ENCODE measurements at regions not wholly inside any gene's neighbourhood (a gene's known extent, or its start where the extent isn't known, plus 50 kb on each side); places are given as distances from the start of the nearest gene placed in this dataset.

DNA sequence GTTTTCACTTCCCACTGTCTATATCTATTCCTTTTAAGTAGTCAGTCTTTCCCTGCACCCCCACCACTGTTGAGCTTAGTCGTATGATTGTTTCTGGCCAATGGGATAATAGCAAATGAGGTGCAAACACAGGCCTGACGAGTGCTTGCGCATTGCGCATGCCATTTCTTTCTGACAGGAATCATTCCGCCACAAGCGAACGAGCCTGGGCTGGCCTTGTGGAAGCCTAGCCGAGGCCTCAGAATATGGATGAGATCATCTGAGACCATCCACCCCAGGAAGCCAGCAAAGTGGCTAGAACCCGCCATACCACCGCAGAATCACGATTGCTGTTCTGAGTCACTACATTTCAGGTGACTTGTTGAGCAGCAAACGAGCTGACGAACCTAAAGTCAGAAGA lies 52.2 kb upstream of the PRL start:
- peak; percentile 13 for DNase-seq
- Histone ChIP-seq H3K9me3 (ENCODE audit: insufficient read depth, low read length, severe bottlenecking) (no peaks in the 10 kb centered on the region), H3K9ac (ENCODE audit: low read depth, low read length) (no peak overlapping the region), H3K27ac (ENCODE audit: low read length) (no peak overlapping the region), H3K4me2 (ENCODE audit: insufficient read depth, low read length) (no peak overlapping the region), H3K79me2 (ENCODE audit: insufficient read depth, low read length) (no peaks in the 10 kb centered on the region), H3K4me1 (ENCODE audit: insufficient read depth, low read length) (peaks cover 9% of the 10 kb centered on the region; the same call in 1 of the 2 replicates), H2AFZ (ENCODE audit: low read depth, low read length) (no peak overlapping the region), H3K36me3 (ENCODE audit: insufficient read depth, low read length) (no peaks in the 10 kb centered on the region), H3K27me3 (ENCODE audit: insufficient read depth, low read length, poor library complexity) (no peaks in the 10 kb centered on the region), H4K20me1 (ENCODE audit: insufficient read depth, low read length) (no peaks in the 10 kb centered on the region), H3K4me3 (ENCODE audit: low read depth in 1 of 2, low read length in 2 of 2) (no peak overlapping the region)
- TF ChIP-seq, protein P1, sequence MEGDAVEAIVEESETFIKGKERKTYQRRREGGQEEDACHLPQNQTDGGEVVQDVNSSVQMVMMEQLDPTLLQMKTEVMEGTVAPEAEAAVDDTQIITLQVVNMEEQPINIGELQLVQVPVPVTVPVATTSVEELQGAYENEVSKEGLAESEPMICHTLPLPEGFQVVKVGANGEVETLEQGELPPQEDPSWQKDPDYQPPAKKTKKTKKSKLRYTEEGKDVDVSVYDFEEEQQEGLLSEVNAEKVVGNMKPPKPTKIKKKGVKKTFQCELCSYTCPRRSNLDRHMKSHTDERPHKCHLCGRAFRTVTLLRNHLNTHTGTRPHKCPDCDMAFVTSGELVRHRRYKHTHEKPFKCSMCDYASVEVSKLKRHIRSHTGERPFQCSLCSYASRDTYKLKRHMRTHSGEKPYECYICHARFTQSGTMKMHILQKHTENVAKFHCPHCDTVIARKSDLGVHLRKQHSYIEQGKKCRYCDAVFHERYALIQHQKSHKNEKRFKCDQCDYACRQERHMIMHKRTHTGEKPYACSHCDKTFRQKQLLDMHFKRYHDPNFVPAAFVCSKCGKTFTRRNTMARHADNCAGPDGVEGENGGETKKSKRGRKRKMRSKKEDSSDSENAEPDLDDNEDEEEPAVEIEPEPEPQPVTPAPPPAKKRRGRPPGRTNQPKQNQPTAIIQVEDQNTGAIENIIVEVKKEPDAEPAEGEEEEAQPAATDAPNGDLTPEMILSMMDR (IDR thresholded peaks at IDR 0.05; ENCODE audit: borderline replicate concordance, extremely low read depth, low read length, poor library complexity, severe bottlenecking) = no peak
- TF ChIP-seq EZH2 (IDR thresholded peaks at IDR 0.05; ENCODE audit: borderline replicate concordance, low read depth, low read length, severe bottlenecking) = no peak
- ATAC-seq (ENCODE audit: insufficient read depth, low read depth) = peak; percentile 42; the same call in 1 of the 3 replicates

- Histone ChIP-seq H3K79me2 (ENCODE audit: insufficient read depth, low read length) (no peaks in the 10 kb centered on the region), H4K20me1 (ENCODE audit: insufficient read depth, low read length) (no peaks in the 10 kb centered on the region), H3K27me3 (ENCODE audit: insufficient read depth, low read length, poor library complexity) (no peaks in the 10 kb centered on the region), H2AFZ (ENCODE audit: low read depth, low read length) (no peak overlapping the region), H3K27ac (ENCODE audit: low read length) (no peak overlapping the region), H3K9me3 (ENCODE audit: insufficient read depth, low read length, severe bottlenecking) (no peaks in the 10 kb centered on the region), H3K4me3 (ENCODE audit: low read depth in 1 of 2, low read length in 2 of 2) (no peak overlapping the region), H3K4me2 (ENCODE audit: insufficient read depth, low read length) (no peak overlapping the region), H3K4me1 (ENCODE audit: insufficient read depth, low read length) (peaks cover 11% of the 10 kb centered on the region; the same call in 1 of the 2 replicates), H3K36me3 (ENCODE audit: insufficient read depth, low read length) (no peaks in the 10 kb centered on the region), H3K9ac (ENCODE audit: low read depth, low read length) (no peak overlapping the region)
- ATAC-seq (ENCODE audit: insufficient read depth, low read depth) = peak; percentile 45; the same call in 1 of the 3 replicates
- TF ChIP-seq EZH2 (IDR thresholded peaks at IDR 0.05; ENCODE audit: borderline replicate concordance, low read depth, low read length, severe bottlenecking) = no peak
- TF ChIP-seq, protein P1 (IDR thresholded peaks at IDR 0.05; ENCODE audit: borderline replicate concordance, extremely low read depth, low read length, poor library complexity, severe bottlenecking) = no peak
- no peak for DNase-seq
Observed at GRCh38 chr6:22349528-22349927, 52.7 kb upstream of the PRL start.

GRCh38 chr6:22350109-22350508 lies 53.3 kb upstream of the PRL start:
- H3K27ac ChIP-seq (ENCODE audit: low read length) = no peak overlapping the region
- no peak overlapping the region for H2AFZ ChIP-seq (ENCODE audit: low read depth, low read length)
- DNase-seq (no peak), ATAC-seq (ENCODE audit: insufficient read depth, low read depth) (no peak)
- no peak overlapping the region for H3K4me2 ChIP-seq (ENCODE audit: insufficient read depth, low read length)
- H3K4me3 ChIP-seq (ENCODE audit: low read depth in 1 of 2, low read length in 2 of 2) = no peak overlapping the region
- H3K9ac ChIP-seq (ENCODE audit: low read depth, low read length) = no peak overlapping the region
- H3K4me1 ChIP-seq (ENCODE audit: insufficient read depth, low read length) = peaks cover 17% of the 10 kb centered on the region
- no peak for TF ChIP-seq EZH2 (IDR thresholded peaks at IDR 0.05; ENCODE audit: borderline replicate concordance, low read depth, low read length, severe bottlenecking)
- TF ChIP-seq, protein P1 (IDR thresholded peaks at IDR 0.05; ENCODE audit: borderline replicate concordance, extremely low read depth, low read length, poor library complexity, severe bottlenecking) = no peak
- no peaks in the 10 kb centered on the region for H3K9me3 ChIP-seq (ENCODE audit: insufficient read depth, low read length, severe bottlenecking)
- H3K79me2 ChIP-seq (ENCODE audit: insufficient read depth, low read length) = no peaks in the 10 kb centered on the region
- H3K27me3 ChIP-seq (ENCODE audit: insufficient read depth, low read length, poor library complexity) = no peaks in the 10 kb centered on the region
- no peaks in the 10 kb centered on the region for H4K20me1 ChIP-seq (ENCODE audit: insufficient read depth, low read length)
- H3K36me3 ChIP-seq (ENCODE audit: insufficient read depth, low read length) = no peaks in the 10 kb centered on the region

DNA sequence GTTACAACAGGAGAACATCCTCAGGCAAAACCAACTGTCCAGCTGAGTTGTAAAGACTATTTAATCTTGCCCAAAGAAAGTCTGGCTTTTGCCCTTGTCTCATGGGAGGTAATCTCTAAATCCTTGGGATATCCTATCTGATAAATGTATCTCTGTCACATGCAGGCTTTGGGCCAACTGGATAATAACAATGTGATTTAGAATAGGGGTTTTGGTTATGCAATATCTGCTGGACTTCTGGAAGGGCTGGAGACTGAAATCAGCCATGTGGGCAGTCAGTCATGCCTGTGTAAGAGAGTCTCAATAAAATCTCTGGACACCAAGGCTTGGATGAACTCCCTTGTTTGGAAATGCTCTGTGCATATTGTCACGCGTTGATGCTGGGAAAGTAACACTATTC lies 56.3 kb upstream of the PRL start:
- no peaks in the 10 kb centered on the region for H3K27me3 ChIP-seq (ENCODE audit: insufficient read depth, low read length, poor library complexity)
- DNase-seq = no peak
- no peak for TF ChIP-seq EZH2 (IDR thresholded peaks at IDR 0.05; ENCODE audit: borderline replicate concordance, low read depth, low read length, severe bottlenecking)
- TF ChIP-seq, protein P1 (IDR thresholded peaks at IDR 0.05; ENCODE audit: borderline replicate concordance, extremely low read depth, low read length, poor library complexity, severe bottlenecking) = no peak
- no peak for ATAC-seq (ENCODE audit: insufficient read depth, low read depth)
- H3K4me3 ChIP-seq (ENCODE audit: low read depth in 1 of 2, low read length in 2 of 2) = no peak overlapping the region
- no peaks in the 10 kb centered on the region for H3K79me2 ChIP-seq (ENCODE audit: insufficient read depth, low read length)
- H4K20me1 ChIP-seq (ENCODE audit: insufficient read depth, low read length) = no peaks in the 10 kb centered on the region
- no peak overlapping the region for H2AFZ ChIP-seq (ENCODE audit: low read depth, low read length)
- H3K9ac ChIP-seq (ENCODE audit: low read depth, low read length) = no peak overlapping the region
- H3K9me3 ChIP-seq (ENCODE audit: insufficient read depth, low read length, severe bottlenecking) = no peaks in the 10 kb centered on the region
- no peak overlapping the region for H3K27ac ChIP-seq (ENCODE audit: low read length)
- H3K4me1 ChIP-seq (ENCODE audit: insufficient read depth, low read length) = peaks cover 17% of the 10 kb centered on the region
- H3K4me2 ChIP-seq (ENCODE audit: insufficient read depth, low read length) = no peak overlapping the region
- H3K36me3 ChIP-seq (ENCODE audit: insufficient read depth, low read length) = no peaks in the 10 kb centered on the region
